Lung (tissue), 11 donors: ENCODE measurements at regions not wholly inside any gene's neighbourhood (a gene's known extent, or its start where the extent isn't known, plus 50 kb on each side); places are given as distances from the start of the nearest gene placed in this dataset.

Experiments
- ATAC-seq: fragments of 200-7000 bp; cut with Tn5 transposase; one replicate; pipeline ENCODE4 v1.9.1; 2020; ENCODE audit warnings: moderate number of reproducible peaks; ENCODE audit not compliant: insufficient read depth, low FRiP score
- DNase-seq, 3 donors: peaks; one replicate each; pipeline ENCODE4 v3.0.0-alpha.2; 2013 to 2017
- H3K27ac ChIP-seq, 2 donors: one replicate each; pipeline ENCODE4 v1.5.1; 2013; ENCODE audit warnings: mild to moderate bottlenecking in 2 of 2, moderate library complexity in 2 of 2, control low read depth in 1 of 2, inconsistent platforms in 1 of 2, low read depth in 1 of 2, low read length in 1 of 2
- H3K27me3 ChIP-seq, 3 donors: one replicate each; pipeline ENCODE4 v1.5.1; 2013; ENCODE audit warnings: low read length in 2 of 3; ENCODE audit not compliant: control insufficient read depth in 3 of 3, insufficient read depth in 3 of 3
- H3K36me3 ChIP-seq, 4 donors: one replicate each; pipeline ENCODE4 v1.5.1; 2013; ENCODE audit warnings: low read length in 4 of 4, mild to moderate bottlenecking in 1 of 4, moderate library complexity in 1 of 4; ENCODE audit not compliant: control insufficient read depth in 4 of 4, insufficient read depth in 4 of 4
- H3K4me1 ChIP-seq, 5 donors: one replicate each; pipeline ENCODE4 v1.5.1; 2013; ENCODE audit warnings: low read length in 5 of 5, mild to moderate bottlenecking in 2 of 5, moderate library complexity in 1 of 5; ENCODE audit not compliant: control insufficient read depth in 5 of 5, insufficient read depth in 5 of 5
- H3K4me3 ChIP-seq: one replicate; pipeline ENCODE4 v1.5.1; 2013; ENCODE audit warnings: mild to moderate bottlenecking, control low read depth, moderate library complexity
- H3K9ac ChIP-seq, 2 donors: one replicate each; pipeline ENCODE4 v1.5.1; 2013; ENCODE audit warnings: low read length in 2 of 2, control low read depth in 1 of 2; ENCODE audit not compliant: insufficient read depth in 1 of 2
- H3K9me3 ChIP-seq, 4 donors: one replicate each; pipeline ENCODE4 v1.5.1; 2013; ENCODE audit warnings: low read length in 3 of 4, mild to moderate bottlenecking in 1 of 4, moderate library complexity in 1 of 4; ENCODE audit not compliant: control insufficient read depth in 4 of 4, insufficient read depth in 3 of 4
- WGBS, 2 donors: extraction: QIAGEN DNeasy Blood & Tissue Kit; methylation state at CpG; one replicate each; pipeline ENCODE4 v1.1.7; 2013; 5-methylcytosine and 5-hydroxymethylcytosine counted together
- TF ChIP-seq, protein P1 (sequence below): IDR thresholded peaks from 2 replicates; pipeline ENCODE4 v1.5.1; 2012; ENCODE audit warnings: mild to moderate bottlenecking; ENCODE audit errors: control extremely low read depth, extremely low read depth
- donor health status: control.
- donor health status: control.
- donor health status: Bipolar disorder and iron deficiency.
- donor health status: healthy.
- donor health status: DM: yes; HTN: yes; CAD: no.

GRCh38 chr3:14307656-14308302 lies 94.6 kb upstream of the SLC6A6 start:
- peaks cover 0 to 3% (median 0%) of the 10 kb centered on the region in 3 donors for H3K27me3 ChIP-seq
- peaks cover 0 to 4% (median 0%) of the 10 kb centered on the region in 4 donors for H3K9me3 ChIP-seq
- H3K4me3 ChIP-seq, result no peak overlapping the region
- no peak overlapping the region for H3K27ac ChIP-seq
- H3K9ac ChIP-seq, result no peak overlapping the region
- TF ChIP-seq, protein P1, sequence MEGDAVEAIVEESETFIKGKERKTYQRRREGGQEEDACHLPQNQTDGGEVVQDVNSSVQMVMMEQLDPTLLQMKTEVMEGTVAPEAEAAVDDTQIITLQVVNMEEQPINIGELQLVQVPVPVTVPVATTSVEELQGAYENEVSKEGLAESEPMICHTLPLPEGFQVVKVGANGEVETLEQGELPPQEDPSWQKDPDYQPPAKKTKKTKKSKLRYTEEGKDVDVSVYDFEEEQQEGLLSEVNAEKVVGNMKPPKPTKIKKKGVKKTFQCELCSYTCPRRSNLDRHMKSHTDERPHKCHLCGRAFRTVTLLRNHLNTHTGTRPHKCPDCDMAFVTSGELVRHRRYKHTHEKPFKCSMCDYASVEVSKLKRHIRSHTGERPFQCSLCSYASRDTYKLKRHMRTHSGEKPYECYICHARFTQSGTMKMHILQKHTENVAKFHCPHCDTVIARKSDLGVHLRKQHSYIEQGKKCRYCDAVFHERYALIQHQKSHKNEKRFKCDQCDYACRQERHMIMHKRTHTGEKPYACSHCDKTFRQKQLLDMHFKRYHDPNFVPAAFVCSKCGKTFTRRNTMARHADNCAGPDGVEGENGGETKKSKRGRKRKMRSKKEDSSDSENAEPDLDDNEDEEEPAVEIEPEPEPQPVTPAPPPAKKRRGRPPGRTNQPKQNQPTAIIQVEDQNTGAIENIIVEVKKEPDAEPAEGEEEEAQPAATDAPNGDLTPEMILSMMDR, result no peak
- no peak for DNase-seq
- peaks cover 0 to 18% (median 0%) of the 10 kb centered on the region in 5 donors for H3K4me1 ChIP-seq
- 86 to 91% methylated on average over 18 of the region's 18 CpGs for WGBS, 2 donors
- H3K36me3 ChIP-seq, result no peaks in the 10 kb centered on the region
- ATAC-seq, result no peak

DNA sequence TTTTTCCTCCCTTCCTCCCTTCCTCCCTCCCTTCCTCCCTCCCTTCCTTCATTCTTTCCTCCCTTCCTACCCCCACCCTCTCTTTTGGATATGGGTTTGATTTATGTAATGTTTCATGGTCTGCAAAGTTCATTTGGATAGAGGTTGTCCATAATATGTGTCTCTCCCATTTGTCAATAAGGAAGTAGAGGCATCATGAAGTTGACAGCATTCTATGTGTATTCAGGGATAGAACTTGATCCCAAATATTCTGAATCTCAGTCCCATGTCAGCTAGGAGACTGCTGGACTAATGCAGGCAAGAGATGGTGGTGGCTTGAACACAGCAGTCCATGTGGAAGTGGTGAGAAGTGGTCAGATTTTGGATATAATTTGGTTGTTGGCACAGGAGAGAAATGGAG lies 90.7 kb upstream of the SLC6A6 start:
- Histone ChIP-seq H3K9ac (no peak overlapping the region), H3K4me3 (no peak overlapping the region), H3K9me3 (peaks cover 0 to 4% (median 0%) of the 10 kb centered on the region in 4 donors), H3K27me3 (peaks cover 0 to 3% (median 0%) of the 10 kb centered on the region in 3 donors), H3K4me1 (peaks cover 0 to 4% (median 0%) of the 10 kb centered on the region in 5 donors), H3K27ac (no peak overlapping the region), H3K36me3 (no peaks in the 10 kb centered on the region)
- DNase-seq (no peak), ATAC-seq (no peak)
- TF ChIP-seq, protein P1, result no peak

GRCh38 chr3:14312375-14312774 lies 90.0 kb upstream of the SLC6A6 start:
- H3K36me3 ChIP-seq, result no peaks in the 10 kb centered on the region
- H3K27ac ChIP-seq, result no peak overlapping the region
- no peak overlapping the region for H3K9ac ChIP-seq
- 77 to 82% methylated on average over 10 of the region's 10 CpGs for WGBS, 2 donors
- DNase-seq (no peak), ATAC-seq (no peak)
- peaks cover 0 to 3% (median 0%) of the 10 kb centered on the region in 5 donors for H3K4me1 ChIP-seq
- H3K9me3 ChIP-seq, result peaks cover 0 to 4% (median 0%) of the 10 kb centered on the region in 4 donors
- peaks cover 0 to 3% (median 0%) of the 10 kb centered on the region in 3 donors for H3K27me3 ChIP-seq
- H3K4me3 ChIP-seq, result no peak overlapping the region
- TF ChIP-seq, protein P1, result no peak
